Stimulated activated CD4-positive, alpha-beta T cell treated with anti-CD3 and anti-CD28 coated beads, Interleukin-1b, Interleukin-23, amount 100 ng/mL, for 24 hours (primary cell): ENCODE measurements at regions not wholly inside any gene's neighbourhood (a gene's known extent, or its start where the extent isn't known, plus 50 kb on each side); places are given as distances from the start of the nearest gene placed in this dataset.
A peak's percentile ranks its signal among the peaks of the same experiment; 100 is the strongest.

ENCODE experiments used
- DNase-seq, 4 experiments: peaks; one replicate each; pipeline ENCODE4 v3.0.0-alpha.2; 2020; ENCODE audit warnings: low read depth in 4 of 4, low spot score in 1 of 4

- DNase-seq: no peak
Measured at GRCh38 chr15:70493376-70493775, 270.0 kb downstream of the UACA start.

DNA sequence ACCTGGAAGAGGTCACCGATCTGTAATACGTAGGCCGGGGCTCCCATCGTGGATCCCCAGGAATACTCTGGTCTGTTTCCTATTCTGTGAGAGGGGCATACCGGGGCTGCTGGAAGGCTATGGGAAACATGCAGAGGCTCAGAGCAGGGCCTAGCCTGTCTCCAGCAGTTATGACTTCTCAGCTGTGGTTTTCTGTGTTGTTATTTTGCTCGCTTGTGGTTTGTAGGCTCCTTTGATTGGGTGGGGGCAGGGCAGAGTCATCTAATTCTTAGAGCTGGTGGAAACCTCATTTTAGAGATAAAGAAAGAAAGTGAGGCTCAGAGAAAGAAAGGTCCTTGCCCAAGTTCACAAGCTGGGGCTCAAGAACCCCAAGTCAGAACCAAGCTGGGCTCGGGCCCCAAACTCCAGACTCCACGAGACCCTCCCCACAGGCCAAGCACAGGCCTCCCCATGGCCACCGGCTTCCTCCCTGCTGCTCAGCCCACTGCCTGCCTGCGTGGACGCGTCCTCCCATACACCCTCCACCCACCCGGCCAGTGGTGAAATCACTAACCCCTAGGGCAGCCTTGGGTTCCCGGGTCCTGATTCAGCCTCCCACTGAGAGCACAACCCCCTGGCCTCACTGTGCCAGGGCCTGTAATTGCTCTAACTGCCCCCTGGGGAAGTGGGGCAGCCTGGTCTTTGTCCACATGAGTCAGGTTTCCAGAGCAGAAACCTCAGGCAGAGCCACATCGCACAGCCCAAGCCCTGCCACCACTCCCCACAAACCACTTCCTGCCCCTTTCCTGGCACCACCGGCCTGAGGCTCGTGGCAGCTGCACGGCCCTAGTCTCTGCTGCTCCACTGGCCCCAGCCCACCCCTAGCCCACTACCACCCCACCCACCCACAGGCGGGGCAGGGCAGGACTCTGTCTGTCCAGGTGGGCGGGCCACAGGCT lies 270.8 kb downstream of the UACA start:
- peak in 3 of 4 experiments; percentile 52 to 83 (median 53) for DNase-seq

GRCh38 chr15:70491641-70492040 lies 271.7 kb downstream of the UACA start:
- DNase-seq: no peak

DNA sequence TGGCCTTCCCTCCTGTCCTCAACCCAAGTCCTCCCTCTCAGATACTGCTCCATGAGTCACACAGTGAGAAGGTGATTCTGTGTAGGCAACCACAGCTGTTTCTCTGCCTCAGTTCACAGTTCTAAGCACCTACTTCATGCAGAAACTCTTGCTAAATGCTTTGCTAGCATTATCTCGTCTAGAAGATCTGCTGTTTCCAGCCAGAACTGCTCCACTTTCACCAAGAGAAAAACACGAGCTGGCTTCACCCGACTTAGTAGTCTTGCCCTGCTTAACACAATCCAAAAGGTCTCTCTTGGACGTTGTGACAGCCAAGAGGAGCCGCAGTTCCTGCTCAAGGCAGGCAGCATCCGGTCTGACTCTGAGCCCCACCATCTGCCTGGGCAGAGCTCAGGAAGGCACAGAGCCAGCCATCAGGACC lies 272.1 kb downstream of the UACA start:
- DNase-seq: no peak

GRCh38 chr15:70490838-70491155 lies 272.6 kb downstream of the UACA start:
- DNase-seq: no peak

DNA sequence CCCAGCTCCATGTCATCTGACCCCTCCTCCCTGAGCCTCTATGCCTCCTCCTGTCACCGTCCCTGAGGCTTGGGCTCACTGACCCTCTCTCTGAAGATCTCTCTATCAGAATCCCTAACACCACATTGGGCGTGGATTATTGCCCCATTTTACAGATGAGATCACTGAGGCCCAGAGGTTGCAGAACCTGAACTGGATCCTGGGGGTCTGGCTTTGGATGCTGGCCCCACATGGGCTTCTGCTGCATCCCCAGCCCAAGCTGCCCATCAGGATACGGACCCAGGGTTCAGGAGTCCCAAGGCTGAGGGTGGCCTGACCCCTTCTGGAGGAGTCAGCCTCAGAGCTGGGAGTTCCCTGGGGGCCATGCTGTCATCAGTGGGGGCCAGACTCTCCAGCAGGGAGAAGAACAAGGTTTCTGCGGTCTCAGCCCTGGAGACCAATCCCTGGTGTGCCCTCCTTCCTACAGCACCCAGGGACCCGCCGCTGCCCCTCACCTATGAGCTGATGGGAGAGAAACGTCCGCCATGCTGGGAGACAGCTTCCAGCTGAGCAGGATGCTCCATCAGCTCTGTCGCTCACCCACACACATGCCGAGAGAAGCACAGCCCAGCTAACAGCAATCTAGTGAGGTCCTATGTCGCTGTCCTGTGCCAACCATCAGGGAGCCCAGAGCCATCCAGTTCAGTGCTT lies 273.1 kb downstream of the UACA start:
- DNase-seq: no peak

GRCh38 chr15:70488941-70489848 lies 274.2 kb downstream of the UACA start:
- DNase-seq: no peak

DNA sequence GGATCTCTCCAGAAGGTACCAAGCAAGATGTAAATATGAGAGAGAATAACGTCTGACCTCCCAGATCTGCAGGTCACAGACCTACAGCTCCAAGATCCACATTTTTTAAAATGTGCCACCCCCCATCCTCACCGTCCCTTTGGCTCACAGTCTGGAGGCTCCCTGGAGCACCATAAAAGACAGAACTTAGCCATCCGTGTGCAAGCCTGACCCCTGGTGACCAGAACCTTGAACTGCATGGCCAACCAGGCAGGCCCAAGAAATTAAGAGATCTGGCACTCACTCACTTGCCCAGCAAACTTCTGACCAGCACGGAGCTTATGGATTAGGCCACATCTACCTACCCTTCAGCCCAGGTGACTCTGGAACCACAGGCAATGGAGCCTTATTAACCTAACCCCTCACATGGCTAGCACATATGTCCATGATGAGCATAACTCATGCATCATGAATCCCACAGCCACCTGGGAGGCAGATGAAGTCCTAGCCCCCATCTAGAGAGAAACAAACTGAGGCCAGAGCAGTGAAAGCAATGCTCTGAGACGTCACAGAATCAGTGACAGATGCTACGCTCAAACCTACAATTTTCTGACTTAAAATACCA lies 275.3 kb downstream of the UACA start:
- DNase-seq: peak in 3 of 4 experiments; percentile 48 to 64 (median 56)

GRCh38 chr15:70487387-70487740 lies 276.0 kb downstream of the UACA start:
- DNase-seq: no peak

- DNase-seq: peak in 3 of 4 experiments; percentile 37 to 76 (median 44)
Measured at GRCh38 chr15:70486451-70487386, 276.6 kb downstream of the UACA start.

GRCh38 chr15:70486012-70486411 lies 277.3 kb downstream of the UACA start:
- no peak for DNase-seq

- no peak for DNase-seq
Measured at GRCh38 chr15:70484993-70485392, 278.4 kb downstream of the UACA start.

GRCh38 chr15:70483513-70483912 lies 279.8 kb downstream of the UACA start:
- DNase-seq: no peak

DNA sequence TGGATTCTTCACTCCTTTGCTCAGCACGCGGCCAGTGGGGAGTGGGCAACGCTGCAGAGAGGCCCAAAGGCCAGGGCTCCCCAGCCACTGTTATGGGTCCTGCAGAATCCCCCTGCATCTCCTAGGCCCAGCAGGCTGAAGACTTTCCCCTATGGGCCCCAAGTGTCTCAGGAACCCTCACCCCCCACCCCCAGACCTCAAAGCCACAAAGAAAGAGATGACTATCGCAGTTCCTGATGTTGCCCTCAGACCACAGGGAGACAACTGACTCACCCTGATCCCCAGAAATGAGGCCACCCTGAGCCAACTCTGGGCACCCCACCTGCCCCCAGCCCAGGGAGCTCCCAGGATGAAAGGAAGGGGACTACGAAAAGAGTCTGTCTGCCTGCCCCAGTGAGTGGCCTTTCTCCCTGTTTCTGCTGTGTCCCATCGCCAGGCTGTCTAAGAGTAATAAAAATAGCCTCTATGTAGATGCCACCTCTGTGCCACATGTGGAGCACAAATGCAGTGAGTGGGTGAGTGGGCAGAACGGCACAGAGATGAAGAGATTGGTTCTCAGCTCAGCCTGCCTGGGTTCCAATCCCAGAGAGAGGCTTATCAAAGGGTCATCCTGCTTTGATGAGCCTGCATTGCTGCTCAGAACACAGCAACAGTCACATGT lies 283.0 kb downstream of the UACA start:
- peak in 2 of 4 experiments; percentile 41 to 65 for DNase-seq

GRCh38 chr15:70479785-70480184 lies 283.6 kb downstream of the UACA start:
- DNase-seq: no peak

DNA sequence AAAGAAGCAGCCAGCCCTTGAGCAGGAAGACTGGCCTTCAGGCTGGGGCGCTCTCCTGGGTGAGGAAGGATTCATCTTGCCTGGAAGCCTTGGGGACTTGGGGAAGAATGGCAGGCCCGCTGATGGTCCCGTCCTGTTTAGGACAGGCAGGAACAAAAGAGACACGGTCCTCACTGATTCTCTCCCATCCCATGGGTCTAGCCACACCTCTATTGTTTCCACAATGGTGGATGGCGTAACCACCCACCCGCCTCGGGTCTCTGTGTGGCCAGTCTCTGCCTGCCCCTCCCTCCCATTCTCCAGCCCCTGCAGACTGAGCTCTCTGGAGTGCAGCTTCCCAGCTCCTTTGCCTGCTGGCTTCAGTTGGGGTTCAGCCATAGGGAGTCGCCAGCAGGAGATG lies 284.3 kb downstream of the UACA start:
- DNase-seq: no peak

DNA sequence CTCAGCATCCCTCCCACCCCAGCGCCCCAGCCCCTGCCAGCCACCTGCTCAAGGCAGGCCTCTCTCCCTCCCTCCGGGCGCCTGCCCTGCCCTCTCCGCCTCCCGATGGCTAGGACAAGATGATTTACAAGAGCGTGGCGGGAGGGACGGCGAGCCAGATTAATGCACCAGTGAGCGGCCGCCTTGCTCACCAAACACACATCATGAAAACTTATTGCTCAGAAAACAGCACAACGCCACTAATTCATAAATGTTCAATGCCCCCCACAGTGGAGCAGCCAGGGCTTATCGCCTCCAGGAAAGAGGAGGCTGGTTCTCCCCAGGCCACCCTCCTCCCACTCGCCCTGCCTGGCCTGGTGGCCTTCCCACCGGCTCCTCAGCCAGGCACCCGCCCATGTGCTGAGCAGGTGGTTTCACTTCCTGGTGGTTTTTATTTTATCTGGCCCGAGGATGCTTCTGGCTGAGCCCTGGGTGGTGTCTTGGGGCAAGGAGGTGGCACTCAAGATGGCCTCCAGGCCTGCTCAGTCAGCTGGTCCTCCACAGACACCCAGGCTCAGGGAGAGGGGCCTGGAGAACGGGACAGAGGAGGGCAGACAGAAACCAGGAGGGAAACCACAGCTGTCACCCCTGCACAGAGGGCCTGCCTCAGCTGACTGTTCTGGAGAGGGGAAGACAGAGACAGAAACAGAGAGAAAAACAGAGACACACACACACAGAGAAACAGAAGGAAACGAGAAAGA lies 284.9 kb downstream of the UACA start:
- no peak for DNase-seq

DNA sequence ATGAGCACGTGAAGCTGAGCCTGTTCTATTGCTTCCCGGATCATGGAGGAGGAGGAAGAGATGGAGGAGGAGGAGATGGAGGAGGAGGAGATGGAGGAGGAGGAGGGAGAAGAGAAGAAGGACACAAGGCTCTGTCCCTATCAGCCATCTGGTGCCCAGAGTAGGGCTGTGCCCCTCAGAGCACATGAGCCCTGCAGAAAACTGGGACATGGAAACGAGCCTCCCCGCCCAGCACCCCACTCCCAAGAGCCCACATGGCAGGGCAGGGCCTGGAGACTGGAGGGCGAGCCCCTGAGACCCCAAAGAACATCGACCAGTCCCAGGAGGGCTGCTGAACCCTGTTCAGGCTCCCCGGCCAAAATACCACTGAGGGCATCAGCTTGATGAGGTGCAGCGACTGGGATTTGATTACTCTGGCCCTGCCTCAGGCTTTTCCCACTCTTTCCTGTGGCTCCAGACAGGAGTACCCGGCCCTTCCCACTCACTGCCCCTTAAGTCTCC lies 285.6 kb downstream of the UACA start:
- no peak for DNase-seq

DNA sequence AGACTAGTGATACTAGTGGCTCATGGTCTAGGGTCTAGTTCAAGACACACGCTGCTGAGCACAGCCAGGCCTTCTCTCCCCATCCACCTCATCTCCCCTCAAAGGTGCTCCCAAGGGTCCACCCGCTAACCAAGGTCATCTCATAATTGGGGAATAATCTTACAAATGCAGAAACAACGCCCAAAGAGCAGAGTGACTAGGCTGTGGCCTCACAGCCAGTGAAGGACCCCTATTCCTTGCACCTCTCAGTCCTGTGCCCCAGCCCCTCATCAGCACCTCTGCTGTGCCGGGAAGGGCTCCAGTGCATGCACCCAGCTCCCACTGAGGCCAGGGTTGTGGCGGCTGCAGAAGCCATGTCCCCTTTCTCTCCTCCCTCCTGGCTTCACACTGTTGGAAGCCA lies 286.9 kb downstream of the UACA start:
- DNase-seq: no peak
